Adrenal gland (tissue), 5 donors: ENCODE measurements at regions not wholly inside any gene's neighbourhood (a gene's known extent, or its start where the extent isn't known, plus 50 kb on each side); places are given as distances from the start of the nearest gene placed in this dataset.

Experiments
- CTCF ChIP-seq, 6 experiments: fragments of 450-650 bp in 4 of 6; fragments of 200-600 bp in 2 of 6; sonication (generic) in 1 of 6; IDR thresholded peaks; 1 replicate in 5 of 6; 2 replicates in 1 of 6; pipeline versions ENCODE4 v1.5.1 to v1.8.0; 2016 to 2021; ENCODE audit warnings: antibody characterized with exemption in 6 of 6, mild to moderate bottlenecking in 2 of 6, moderate library complexity in 1 of 6
- POLR2A ChIP-seq, 2 donors: fragments of 450-650 bp; IDR thresholded peaks; one replicate each; pipeline ENCODE4 v1.6.1; 2017; ENCODE audit warnings: antibody characterized with exemption in 2 of 2, mild to moderate bottlenecking in 2 of 2, moderate library complexity in 1 of 2
- donor health status: DM: no; HTN: no; CAD: no.

GRCh38 chr5:124612023-124612422 is 134.4 kb downstream of the ZNF608 start:
- TF ChIP-seq CTCF (IDR thresholded peaks at IDR 0.05) = no peak
- no peak for TF ChIP-seq POLR2A (IDR thresholded peaks at IDR 0.05)
